Psoas muscle (tissue), 7 donors: ENCODE measurements at regions not wholly inside any gene's neighbourhood (a gene's known extent, or its start where the extent isn't known, plus 50 kb on each side); places are given as distances from the start of the nearest gene placed in this dataset.

Source experiments
- ATAC-seq, 4 donors: fragments of 200-7000 bp; cut with Tn5 transposase; one replicate each; pipeline ENCODE4 v1.9.1; 2020; ENCODE audit warnings: moderate library complexity in 3 of 4, mild to moderate bottlenecking in 2 of 4
- DNase-seq, 2 donors: peaks; one replicate each; pipeline ENCODE4 v3.0.0-alpha.2; 2020
- H3K27ac ChIP-seq: fragments of 200-600 bp; one replicate; pipeline ENCODE4 v1.8.0; 2022
- H3K27me3 ChIP-seq, 3 donors: fragments of 200-600 bp in 1 of 3; one replicate each; pipeline versions ENCODE4 v1.6.1 to v1.8.0; 2013 to 2022; ENCODE audit warnings: low read length in 2 of 3, mild to moderate bottlenecking in 2 of 3, moderate library complexity in 1 of 3; ENCODE audit not compliant: insufficient read depth in 3 of 3
- H3K36me3 ChIP-seq, 2 donors: fragments of 200-600 bp in 1 of 2; one replicate each; pipeline versions ENCODE4 v1.6.1 to v1.8.0; 2013 to 2022; ENCODE audit warnings: low read depth in 1 of 2, mild to moderate bottlenecking in 1 of 2, moderate library complexity in 1 of 2; ENCODE audit not compliant: insufficient read depth in 1 of 2
- H3K4me1 ChIP-seq: fragments of 200-600 bp; one replicate; pipeline ENCODE4 v1.8.0; 2022
- H3K4me3 ChIP-seq: fragments of 200-600 bp; one replicate; pipeline ENCODE4 v1.8.0; 2022; ENCODE audit warnings: mild to moderate bottlenecking
- H3K9me3 ChIP-seq: fragments of 200-600 bp; one replicate; pipeline ENCODE4 v1.8.0; 2022
- WGBS, 3 donors: extraction: QIAGEN DNeasy Blood & Tissue Kit; methylation state at CpG; one replicate each; pipeline versions ENCODE4 v1.1.6 to v1.1.7; 2013; 5-methylcytosine and 5-hydroxymethylcytosine counted together
- intact Hi-C, 2 donors: fragments of 100-400 bp; cut with DNase I; formaldehyde crosslinking; loops; one replicate each; pipeline versions ENCODE4 v1.11.0 to v1.14.2; 2022
- TF ChIP-seq, protein P1 (sequence below): fragments of 200-600 bp; IDR thresholded peaks from one replicate; pipeline ENCODE4 v1.8.0; 2022; ENCODE audit warnings: antibody characterized with exemption
- donor health status: healthy with polysubstance abuse.
- donor health status: DM: no; HTN: no; CAD: no; lungs with moderate emphysema.
- donor health status: Bipolar disorder and iron deficiency.
- donor health status: healthy.
- donor health status: DM: yes; HTN: yes; CAD: no.
- donor health status: DM: no; HTN: no; CAD: no.
- donor health status: DM: yes; HTN: yes; CAD: no.

DNA sequence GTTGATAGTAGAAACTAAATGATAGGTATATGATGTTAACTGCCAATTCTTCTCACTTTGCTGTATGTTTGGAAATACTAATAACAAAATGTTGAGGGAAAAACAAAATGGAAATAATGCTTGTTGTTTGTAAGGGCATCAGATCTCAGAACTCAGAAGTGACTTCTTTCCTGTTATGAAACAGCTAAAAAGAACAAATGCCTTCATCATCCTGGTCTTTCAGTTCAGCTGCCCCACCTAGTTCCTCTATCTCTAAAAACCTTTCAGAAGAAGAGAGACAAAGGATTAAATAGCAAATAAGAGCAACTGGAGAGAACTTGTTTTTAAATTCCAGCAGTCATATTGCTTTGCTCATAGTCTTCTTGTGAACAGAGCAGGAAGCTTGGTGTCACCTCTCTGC is 345.3 kb upstream of the NCAM1 start:
- intact Hi-C loops = no loop called here
- no peak for ATAC-seq

DNA sequence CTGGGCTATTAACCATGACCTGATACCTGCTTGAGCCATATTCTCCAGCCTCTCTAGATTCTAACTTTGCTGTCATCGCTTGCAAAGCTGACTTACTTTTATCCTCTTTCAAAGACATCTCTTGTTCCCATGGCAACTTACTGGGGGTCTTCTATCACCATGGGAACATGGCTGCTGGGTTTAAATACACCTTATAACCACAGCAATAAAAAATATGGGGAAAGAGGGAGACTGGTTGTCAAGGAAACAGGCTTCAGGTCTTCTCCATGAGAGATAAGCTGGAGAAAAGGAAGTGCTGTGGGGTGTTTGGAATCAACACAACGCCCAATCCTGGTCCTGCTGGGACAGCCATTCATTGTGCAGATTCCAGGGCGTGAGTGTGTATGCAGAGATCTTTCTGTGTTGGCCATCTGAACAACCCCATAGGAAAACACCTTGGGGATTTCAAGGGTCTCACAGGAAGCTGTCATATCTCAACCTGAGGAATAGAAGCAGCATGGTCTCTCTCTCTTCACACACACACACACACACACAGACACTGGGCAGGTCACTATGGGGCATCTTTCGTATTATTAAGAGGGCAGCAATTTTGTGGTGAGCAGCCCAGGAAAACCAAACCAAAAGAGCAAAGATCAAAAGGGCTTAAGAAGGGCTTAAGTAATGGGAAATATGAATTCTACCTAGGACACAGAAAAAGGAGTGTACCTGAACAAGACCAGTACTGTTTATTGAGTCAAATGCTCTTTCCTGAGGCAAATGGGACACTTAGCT is 344.7 kb upstream of the NCAM1 start:
- Histone ChIP-seq H3K27ac (no peak overlapping the region), H3K4me3 (no peak overlapping the region), H3K36me3 (no peaks in the 10 kb centered on the region), H3K9me3 (no peaks in the 10 kb centered on the region), H3K4me1 (peaks cover 6% of the 10 kb centered on the region), H3K27me3 (no peaks in the 10 kb centered on the region)
- no peak for DNase-seq
- 89 to 93% (median 92%) methylated on average over 4 of the region's 4 CpGs for WGBS, 3 donors
- intact Hi-C loops = no loop called here
- ATAC-seq = no peak
- TF ChIP-seq, protein P1, sequence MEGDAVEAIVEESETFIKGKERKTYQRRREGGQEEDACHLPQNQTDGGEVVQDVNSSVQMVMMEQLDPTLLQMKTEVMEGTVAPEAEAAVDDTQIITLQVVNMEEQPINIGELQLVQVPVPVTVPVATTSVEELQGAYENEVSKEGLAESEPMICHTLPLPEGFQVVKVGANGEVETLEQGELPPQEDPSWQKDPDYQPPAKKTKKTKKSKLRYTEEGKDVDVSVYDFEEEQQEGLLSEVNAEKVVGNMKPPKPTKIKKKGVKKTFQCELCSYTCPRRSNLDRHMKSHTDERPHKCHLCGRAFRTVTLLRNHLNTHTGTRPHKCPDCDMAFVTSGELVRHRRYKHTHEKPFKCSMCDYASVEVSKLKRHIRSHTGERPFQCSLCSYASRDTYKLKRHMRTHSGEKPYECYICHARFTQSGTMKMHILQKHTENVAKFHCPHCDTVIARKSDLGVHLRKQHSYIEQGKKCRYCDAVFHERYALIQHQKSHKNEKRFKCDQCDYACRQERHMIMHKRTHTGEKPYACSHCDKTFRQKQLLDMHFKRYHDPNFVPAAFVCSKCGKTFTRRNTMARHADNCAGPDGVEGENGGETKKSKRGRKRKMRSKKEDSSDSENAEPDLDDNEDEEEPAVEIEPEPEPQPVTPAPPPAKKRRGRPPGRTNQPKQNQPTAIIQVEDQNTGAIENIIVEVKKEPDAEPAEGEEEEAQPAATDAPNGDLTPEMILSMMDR = no peak

More for the DNA sequence above, 345.3 kb upstream of the NCAM1 start:
- Histone ChIP-seq H3K36me3 (no peaks in the 10 kb centered on the region), H3K27me3 (no peaks in the 10 kb centered on the region), H3K9me3 (no peaks in the 10 kb centered on the region), H3K4me1 (peaks cover 11% of the 10 kb centered on the region), H3K27ac (no peak overlapping the region), H3K4me3 (no peak overlapping the region)
- TF ChIP-seq, protein P1 = no peak
- no peak for DNase-seq

DNA sequence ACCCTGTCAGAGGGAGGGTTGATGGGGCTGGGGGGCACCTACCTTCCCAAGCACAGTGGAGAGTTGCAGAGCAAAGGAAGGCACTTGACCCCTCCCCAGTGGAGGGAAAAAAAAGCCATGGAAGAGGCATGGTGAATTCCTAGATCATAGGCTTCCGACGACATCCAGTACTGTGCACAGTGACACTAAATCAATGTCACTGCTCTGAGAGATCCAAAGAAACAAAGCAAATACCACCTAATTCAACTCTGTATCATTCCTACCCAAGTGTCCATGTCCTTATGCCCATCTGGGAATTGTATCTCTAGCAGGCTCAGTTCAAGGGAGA is 344.2 kb upstream of the NCAM1 start:
- H3K27ac ChIP-seq = no peak overlapping the region
- intact Hi-C loops = no loop called here
- peaks cover under 1% of the 10 kb centered on the region for H3K4me1 ChIP-seq
- 85 to 100% (median 87%) methylated on average over 2 of the region's 2 CpGs for WGBS, 3 donors
- no peaks in the 10 kb centered on the region for H3K27me3 ChIP-seq
- TF ChIP-seq, protein P1 = no peak
- no peak for DNase-seq
- ATAC-seq = no peak
- H3K36me3 ChIP-seq = no peaks in the 10 kb centered on the region
- H3K9me3 ChIP-seq = no peaks in the 10 kb centered on the region
- H3K4me3 ChIP-seq = no peak overlapping the region

DNA sequence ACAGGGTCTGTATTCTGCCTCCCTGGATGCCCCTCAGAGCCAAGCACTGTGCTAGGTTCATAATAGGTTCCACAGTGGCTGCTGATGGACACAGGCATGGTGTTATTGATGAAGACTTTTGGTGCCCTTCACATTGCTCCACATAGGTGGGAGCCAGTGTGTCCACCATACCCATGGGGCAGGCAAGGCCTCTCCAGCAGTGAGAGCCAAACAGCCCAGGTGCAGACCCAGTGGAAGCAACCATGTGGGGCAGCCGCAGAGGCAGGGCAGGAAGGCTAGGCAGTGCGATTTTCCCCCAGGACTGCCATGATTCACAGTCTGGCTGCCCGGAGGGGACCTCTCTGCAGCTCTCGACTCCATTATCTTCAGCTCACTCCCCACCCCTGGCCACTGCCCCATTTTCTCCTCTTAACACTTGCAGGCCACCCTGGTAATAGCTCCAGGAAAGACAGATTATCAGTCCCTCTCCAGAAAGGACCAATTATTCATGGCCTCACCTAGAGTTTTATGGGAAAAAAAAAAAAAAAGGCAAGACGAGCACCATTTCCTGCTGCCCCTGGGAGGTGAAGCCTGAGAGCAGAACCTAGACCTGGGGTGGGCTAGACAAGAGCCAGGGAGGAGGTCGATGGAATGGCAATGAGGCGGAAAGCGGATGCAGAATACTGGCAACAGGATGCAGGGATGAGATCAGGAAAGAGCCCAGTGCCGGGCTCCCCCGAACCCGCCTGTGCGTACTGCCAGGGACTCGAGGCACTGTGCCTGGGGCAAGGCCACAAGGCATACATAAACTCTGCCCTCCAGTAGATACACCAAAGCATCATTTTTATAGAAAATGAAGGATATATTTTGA is 343.0 kb upstream of the NCAM1 start:
- H3K4me3 ChIP-seq = no peak overlapping the region
- TF ChIP-seq, protein P1 = no peak
- intact Hi-C loops = no loop called here
- no peaks in the 10 kb centered on the region for H3K36me3 ChIP-seq
- no peak overlapping the region for H3K27ac ChIP-seq
- no peaks in the 10 kb centered on the region for H3K27me3 ChIP-seq
- no peaks in the 10 kb centered on the region for H3K4me1 ChIP-seq
- H3K9me3 ChIP-seq = no peaks in the 10 kb centered on the region
- 78 to 82% (median 79%) methylated on average over 13 of the region's 13 CpGs for WGBS, 3 donors
- DNase-seq (no peak), ATAC-seq (no peak)
